CD4-positive, alpha-beta T cell treated with Interleukin-4 for 4 hours (primary cell): ENCODE measurements at regions not wholly inside any gene's neighbourhood (a gene's known extent, or its start where the extent isn't known, plus 50 kb on each side); places are given as distances from the start of the nearest gene placed in this dataset.

Experiments
- DNase-seq: peaks from one replicate; pipeline ENCODE4 v3.0.0-alpha.2; 2020

DNA sequence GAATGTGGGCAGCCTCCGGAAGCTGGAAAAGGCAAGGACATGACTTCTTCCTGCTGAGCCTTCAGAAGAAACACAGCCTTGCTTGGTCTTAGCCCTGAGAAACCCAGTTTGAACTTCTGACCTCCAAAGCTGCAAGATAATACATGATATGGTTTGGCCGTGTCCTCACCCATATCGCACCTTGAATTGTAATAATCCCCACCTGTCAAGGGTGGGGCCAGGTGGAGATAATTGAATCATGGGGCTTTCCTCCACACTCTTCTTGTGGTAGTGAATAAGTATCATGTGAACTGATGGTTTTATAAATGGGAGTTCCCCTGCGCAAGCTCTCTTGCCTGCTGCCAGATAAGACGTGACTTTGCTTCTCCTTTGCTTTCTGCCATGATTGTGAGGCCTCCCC, 310.9 kb downstream of the PSAT1 start:
- DNase-seq, result no peak

DNA sequence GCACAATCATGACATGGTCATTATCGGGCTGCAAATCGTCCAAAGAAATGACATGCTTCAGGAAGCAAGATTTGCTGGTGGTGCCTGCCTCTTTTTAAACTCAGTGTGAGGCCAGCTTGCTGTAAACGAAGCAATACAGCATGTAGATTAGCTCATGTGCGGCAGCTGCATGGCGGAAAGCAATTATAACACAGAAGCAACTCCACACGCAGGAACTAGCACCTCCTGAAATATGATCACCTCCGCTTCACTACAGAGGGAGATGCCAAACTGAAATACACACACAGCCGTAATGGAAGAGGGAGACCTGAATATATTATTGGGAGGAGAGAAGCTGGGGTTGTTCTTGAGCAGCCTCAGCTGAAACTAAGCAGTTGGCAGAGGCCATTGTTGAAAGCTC, 312.5 kb downstream of the PSAT1 start:
- DNase-seq, result no peak

DNA sequence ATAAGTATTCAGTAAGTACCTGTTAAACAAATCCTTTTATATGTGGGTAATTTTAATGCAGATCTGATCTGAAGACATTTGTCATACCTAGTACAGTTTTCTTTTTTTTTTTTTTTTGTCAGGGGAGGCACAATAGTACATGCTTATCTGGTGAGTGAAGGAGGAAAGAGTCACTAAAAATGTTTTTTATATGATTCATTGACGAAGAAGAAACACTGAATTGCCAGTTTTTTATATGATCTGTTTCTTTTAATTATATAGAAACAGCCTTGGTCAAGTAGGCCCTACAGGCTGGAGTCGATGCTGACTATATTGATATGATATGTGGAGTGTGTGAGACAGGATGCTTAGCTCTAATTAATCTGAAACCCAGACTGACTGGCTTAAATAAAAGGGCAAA, 315.2 kb downstream of the PSAT1 start:
- no peak for DNase-seq

DNA sequence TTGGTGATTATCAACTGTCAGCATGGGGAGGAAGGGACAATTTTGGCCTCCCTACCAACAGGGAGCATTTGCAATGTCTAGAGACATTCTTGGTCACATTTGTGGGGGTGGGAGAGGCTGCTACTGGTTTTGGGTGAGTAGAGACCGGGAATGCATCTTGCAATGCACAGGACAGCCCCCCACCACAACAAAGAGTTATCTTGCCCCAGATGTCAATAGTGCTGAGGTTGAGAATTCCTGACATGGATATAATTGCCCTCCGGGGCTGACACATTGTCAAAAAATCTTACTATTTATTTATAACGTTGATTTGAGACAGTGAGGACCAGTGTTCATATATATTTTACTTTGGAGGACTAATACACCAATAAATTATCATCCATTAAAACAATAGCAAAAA, 316.1 kb downstream of the PSAT1 start:
- no peak for DNase-seq

DNA sequence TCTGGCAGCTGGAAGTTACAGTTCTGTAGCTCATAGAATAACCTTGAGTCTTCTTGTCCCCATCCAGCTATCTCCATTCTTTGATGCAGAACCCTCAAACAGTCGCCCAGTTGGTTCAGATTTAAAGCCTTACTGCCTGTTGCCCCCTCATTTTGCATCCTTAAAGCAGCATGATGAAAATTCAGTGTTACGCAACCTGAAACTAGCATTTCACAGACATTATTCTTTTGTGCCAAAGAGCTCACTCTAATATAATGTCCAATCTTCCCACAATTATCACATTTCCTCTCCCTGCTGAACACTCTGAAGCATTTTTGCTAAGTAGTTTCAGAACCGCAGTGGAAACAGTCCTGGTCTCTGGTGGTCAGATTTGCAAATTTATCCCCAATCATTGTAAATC, 318.0 kb downstream of the PSAT1 start:
- DNase-seq, result no peak

DNA sequence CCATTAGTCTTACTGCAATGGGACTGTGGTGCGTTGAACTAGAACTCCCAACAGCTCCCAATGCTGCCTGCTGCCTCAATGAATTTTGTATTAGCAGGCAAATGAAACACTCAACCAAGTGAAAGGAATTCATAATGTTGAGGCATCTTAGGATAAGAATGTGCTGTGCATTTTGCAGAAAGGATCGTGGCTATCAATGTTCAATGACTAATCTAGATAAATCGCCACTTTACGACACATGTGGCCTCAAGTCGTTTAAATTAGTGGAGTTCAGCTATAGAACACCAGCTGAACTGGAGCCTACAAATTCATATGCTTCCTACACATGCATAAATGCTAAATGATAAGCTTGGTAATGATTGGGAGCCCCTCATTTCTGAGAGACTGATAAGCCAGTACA, 318.4 kb downstream of the PSAT1 start:
- no peak for DNase-seq

DNA sequence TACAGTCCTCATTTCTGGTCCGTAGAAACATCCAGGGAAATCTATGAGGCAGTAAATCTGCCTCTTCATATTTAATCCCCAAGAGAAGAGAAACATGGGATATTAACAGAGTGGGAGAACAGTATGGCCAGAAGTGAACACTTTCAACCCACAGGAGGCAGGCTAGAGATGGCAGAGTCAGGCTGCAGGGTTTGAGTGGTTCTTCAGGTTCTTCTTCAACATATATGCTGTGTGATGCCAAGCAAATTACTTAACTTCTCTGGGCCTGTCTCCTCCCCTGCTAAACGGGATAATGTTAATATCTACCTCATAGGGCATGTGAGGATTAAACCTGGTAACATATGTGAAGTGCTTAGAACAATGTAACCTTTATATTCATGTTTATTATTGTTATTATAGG, 321.8 kb downstream of the PSAT1 start:
- DNase-seq, result no peak

DNA sequence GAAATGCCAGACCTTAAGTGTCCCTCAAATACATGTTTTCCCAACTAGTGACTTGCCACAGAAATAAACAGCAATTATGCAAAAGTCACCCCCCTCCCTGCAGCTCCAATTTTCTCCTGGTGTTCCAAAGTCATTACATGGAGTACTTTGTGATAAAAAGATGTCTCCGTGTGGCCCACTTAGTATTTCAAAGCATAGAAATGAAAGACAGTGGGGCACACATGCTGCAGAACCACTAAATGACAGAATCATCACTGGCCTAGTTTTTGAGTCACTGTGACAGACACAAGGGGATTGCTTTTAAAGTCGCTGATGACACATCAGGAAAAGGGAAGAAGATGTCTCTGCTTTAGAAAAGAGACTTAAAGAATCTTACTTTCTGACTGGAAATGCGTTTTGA, 323.4 kb downstream of the PSAT1 start:
- no peak for DNase-seq

DNA sequence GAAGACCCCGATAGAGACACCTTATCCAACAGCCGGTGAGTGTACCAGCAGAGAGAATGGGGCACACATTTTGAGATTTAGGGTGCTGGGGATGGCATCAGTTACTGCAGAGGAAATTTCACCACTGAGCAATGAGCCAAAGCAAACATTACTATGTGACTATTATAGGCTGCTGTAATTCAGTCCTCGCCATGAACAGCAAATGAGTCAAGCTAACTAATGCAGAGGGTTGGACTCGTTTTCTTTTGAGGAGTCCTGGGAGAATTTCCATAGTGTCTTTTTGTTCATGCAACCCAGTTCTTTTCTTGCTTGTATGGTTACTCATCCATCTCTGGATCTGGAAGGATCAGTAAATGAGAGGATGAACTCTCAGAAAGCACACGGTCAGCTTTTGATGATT, 323.8 kb downstream of the PSAT1 start:
- DNase-seq, result no peak

DNA sequence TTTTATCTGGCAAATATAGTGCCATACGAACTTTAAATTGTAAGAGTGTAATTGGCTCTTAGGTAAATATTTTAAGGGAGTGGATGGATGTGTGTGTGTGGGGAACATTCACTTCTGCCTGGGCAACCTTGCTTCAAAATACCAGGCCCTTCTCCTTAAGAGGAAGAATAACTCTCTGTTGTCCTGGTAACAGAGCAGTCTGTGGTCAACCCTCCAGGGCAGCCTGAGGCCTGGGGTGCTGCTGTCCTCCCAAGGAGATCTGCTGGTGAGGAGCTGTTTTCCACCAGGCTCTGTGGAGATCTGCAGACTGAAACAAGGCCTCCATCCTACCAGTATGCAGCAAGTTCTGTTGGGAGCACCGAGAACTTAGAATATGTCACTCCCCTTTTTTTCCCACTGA, 325.2 kb downstream of the PSAT1 start:
- DNase-seq, result no peak

DNA sequence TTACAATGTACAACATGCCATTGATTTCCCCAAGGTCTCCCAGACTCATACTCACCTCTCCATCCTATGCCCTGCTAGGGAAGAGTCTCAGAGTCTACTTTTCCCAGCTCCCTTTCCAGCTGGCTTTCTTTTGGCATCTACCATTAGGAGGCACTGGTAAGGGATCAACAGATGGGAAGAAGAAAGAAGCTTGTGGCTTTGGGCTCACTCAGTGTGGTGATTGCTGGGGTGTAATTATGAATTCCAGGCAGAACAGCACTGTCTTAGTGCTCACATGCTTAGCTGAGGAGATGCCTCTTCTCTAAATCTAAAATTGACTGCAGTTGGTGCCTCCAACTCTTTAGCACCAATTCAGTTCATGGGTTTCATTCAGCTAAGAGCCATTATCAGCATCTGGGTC, 330.0 kb downstream of the PSAT1 start:
- no peak for DNase-seq

DNA sequence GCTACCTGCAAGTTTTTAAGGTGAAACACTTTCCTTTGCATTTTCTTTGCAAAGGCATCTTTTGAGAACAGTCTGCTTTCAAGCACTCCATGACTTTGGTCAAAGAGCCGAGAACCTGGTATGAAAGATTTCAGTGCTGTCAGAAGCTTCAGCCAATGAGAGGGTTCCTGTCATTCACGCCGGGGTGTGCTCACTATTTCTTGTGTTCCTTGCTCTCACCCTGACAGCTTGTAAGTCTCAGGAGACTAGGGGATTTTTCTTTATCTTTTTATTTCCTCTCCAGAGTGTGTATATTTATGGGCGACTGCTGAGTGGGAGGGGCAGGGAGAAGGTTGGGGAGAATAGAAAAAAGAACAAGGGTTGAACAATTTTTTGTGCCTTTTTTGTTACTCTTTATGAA, 334.0 kb downstream of the PSAT1 start:
- DNase-seq, result no peak

DNA sequence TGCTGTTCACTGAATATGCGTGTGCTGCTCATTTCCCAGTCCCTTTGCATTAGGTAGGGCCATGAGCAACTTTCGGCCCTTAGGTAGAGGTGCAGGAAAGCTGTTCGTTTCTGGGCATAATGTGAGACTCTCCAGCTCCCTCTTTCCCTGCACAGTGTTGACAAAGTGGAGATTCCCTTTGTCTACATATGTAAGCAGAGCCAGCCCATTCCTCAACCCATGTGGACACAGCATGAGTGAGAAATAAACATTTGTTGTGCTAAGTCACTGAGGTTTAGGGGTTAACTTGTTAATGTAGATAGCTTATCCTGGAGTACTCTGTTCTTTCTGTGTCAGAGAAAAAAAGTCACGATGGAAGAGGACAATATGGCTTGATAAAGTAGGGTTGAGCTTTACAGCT, 343.8 kb downstream of the PSAT1 start:
- DNase-seq, result no peak

DNA sequence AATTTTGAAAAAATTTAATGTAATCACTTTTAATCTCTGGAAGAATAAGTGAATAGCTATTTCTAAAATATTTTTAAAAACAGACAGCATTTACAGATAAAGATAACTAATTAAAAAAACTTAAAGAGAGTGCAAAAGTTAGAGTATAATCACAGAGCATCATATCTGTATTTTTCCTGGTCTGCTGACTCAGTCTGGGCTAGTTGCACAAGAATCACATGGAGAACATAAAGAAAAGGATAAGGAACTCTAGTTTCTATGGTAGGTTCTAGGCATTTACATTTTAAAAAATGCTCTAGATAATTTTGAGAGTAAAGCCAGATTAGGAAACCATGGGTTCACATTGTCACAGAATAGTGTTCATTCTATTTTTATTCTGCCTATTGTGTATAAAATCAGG, 347.4 kb downstream of the PSAT1 start:
- no peak for DNase-seq

DNA sequence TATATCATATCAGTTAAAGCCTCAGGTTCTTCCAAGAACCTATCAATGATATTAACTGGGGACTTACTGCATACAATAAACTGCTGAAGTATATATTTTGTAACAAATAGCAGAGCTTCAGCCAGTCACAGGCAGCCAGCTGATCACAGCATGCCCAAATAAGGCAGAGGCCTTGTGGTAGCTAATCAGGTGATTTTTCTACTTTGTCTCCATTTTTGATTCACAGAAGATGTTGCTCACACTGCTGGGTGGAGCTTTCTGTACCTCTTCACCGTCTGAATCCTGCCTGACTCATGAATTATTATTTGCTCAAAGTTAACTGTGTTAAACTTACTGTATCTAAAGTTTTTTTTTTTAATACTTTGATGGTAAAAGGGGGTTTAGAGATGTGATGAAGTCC, 357.4 kb downstream of the PSAT1 start:
- DNase-seq, result no peak

DNA sequence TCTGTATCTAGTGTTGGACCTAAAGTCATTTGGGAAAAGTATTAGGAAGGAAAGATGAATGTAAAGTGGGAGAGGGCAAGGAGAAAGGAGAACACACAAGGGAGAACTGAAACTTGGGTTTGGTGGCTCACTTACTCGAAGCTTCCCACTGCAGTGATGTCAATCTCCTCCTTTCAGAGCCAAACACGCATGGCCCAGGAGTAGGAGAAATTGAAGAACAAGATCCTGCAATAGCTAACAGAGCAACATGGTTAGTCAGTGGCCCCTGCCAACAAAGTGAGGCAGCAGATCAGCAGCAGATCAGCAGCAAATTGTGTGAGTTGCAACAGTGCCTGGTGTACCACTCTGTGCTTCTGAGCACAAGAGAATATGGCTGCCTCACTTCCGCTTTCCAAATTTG, 366.4 kb downstream of the PSAT1 start:
- DNase-seq, result no peak

DNA sequence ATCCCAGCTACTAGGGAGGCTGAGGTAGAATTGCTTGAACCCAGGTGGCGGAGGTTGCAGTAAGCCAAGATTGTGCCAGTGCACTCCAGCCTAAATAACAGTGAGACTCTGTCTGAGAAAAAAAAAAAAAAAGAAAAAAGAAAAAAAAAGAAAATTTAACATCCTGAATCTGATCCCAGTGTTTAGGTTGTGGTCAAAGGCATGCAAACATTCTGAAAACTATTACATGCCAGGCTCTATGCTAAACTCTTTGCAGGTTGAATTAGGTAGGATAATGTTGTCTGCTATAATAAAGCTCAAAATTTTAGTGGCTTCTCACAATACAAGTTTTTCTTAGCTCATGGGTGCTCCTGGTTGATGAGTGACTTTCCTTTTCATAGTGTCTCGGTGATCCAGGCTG, 367.4 kb downstream of the PSAT1 start:
- no peak for DNase-seq

DNA sequence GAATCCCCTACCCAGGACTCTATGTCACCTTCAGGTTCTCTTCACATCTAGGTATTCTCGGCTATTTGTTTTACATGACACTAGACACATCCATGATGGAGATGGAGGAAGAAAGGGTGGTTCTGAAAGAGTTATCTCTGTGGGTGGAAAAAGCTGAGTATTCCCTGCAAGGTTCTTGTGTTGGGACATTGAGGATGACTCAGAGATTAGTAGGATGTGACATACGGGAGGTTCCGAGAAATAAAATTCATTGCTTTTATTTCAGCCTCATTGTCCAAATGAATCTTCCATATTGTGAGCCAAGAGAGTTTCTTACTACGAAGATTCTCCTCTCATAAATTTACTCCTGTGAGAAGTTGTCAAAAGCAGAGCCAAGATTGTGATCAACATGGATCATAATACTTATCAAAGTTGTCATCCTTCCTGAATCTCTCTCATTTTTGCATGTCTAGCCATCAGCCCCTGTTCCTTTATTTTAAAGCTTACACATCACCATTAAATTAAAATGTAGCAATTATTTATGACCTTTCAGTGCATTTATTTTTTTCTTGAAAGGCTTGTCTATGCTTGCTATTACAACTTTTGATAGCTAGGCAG, 370.0 kb downstream of the PSAT1 start:
- no peak for DNase-seq

DNA sequence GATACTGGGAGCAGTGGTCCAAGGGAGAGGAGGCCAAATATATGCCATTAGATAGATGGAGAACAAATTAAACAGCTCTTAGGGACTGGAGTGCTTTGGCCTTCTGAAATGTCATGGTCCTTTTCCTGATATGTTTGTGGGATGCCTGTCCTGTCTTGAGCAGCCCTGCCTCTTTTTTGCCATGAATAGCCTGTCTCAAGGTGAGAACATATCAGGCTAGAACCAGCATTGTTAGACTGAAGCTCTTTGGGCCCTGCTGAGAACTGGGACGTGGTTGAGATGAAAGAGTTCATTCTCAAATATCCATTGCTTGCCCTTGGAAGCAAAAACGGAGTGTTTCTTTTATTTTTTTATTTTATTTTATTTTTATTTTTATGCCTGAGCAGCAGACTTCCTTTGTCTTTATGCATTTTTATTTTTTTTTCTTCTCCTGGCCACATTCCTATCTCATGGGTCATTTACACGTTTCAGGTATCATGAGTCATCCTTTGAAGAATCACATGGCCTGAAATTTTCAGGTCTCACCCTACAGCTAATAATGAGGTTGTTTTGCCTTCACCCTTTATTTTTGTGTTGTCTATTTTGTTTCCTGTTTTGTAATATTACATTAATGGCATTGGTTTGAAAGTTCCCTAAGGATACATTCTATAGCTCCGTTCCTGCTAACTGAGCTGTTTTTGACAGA, 371.4 kb downstream of the PSAT1 start:
- DNase-seq, result no peak

DNA sequence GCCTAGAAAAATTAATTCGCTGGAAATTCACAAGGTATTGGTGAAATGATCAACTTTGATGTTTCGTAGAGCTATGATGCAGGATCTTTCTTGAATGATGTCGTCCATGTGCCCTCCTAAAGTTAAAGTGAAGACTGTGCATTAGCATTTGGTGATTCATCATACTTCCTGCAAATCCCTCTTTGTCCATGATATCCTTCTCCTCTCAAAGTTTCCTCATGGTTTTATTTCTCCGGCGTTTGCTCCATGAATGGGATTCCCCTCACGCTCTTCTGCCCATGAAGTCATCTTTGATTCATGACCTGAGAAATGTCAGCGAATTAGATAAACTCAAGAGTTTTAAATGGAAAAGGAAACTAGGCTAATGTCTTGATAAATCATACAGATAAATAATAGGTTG, 372.7 kb downstream of the PSAT1 start:
- no peak for DNase-seq

DNA sequence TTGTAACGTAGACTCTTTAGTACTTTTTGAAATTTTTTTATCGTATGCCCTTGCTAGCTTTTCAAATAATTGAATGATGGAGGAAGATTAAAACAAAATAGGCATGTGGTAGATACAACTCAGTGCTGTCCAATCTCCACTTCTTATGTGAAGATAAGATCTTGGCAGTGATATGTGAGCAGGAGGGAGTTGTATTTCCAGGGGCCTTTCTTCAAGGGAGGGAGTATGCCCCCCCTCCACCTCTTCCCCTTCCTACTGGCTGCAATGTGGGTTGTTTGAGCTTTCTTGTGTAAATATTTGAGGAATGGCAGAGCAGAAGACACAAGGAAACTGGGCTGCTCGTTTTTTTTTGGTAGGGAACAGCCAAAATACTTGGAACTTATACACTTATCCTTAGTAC, 374.9 kb downstream of the PSAT1 start:
- no peak for DNase-seq

DNA sequence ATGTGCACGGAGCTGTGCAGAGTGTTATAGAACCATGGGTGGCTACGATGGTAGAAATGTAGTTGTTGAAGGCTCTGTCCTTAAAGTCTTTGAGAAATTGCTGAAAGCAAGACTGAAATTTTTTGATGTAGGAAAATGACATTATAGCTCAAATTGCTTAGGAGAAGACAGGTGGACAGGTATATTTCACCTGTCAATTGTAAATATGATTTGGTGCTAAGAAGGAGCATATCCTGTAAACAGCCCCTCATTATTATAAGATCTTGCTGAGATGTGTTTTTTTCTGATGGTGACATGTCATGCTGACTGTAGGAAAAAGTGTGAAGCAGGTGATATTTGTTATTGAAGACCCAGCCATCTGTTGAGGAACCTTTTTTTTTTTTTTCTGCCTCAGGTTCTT, 377.9 kb downstream of the PSAT1 start:
- no peak for DNase-seq

DNA sequence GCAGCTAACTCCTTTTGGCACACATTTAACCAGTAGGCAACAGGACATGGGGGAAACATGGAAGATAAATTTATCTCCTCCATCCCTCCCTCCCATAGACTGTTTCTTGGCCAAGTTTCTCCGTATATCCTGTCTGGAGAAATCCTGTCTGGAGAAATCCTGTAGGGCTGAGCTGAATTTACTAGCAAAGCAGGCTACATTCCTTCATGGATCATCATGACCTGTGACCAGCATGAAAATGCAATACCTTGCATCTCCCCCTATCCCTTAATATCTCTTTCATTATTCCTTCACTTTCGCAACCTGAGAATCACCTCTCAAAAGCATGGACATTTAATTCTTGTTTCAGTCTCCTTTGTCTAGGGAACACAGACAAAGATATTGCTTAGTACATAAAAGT, 379.1 kb downstream of the PSAT1 start:
- DNase-seq, result no peak

DNA sequence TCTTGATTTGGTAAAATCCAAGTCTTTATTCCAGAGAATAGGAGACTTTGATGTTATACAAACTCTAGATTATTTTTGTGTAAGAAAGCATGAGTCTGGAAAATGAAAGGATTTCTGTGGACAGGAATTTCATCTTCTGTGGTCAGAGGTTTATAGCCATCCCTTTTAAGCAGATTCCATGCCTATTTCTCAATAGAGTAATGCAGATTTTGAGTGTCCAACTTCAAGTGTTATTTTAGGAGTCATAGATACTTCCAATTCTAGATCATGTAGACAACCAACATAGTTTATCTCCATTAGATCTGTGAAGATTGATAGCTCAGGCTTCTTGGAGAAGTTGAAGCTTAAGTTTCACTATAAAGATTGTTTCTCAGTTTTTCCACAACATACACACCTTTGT, 379.7 kb downstream of the PSAT1 start:
- no peak for DNase-seq

DNA sequence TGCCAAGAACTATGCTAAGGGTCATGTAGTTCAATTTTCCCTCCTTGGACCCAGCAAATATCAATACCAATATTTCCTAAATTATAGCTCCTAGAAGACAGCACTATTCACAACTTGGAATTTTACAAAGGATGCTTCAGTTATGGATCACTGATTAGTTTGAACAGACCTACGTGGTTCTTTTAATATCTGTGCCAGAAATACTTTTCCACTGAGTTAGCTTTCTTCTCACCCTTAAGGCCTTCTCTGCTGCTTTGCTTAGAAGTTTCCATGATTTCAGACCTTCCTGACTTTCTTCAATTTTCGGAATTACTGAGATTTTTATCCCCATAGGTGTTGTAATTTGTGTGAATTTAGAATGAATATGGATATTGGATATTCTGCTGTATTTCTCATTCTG, 380.4 kb downstream of the PSAT1 start:
- DNase-seq, result no peak

DNA sequence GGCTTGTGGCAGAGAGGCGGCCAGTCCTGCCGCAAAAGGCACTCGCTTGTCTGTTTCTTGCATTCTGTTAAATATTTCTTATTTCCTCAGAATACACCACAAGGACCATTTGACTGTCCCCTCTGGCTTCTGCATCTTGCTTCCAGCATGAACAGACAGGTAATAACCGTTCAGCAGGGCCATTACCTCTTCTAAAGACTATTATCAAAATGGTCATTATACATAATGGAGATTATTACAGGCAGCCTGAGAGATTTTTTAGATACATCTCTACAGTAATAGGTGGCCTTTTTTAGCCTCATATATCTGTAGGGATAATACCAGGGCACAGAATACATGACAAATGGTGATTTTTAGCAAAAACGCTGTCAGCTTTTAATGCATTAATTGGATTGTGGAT, 382.0 kb downstream of the PSAT1 start:
- no peak for DNase-seq
